ENCODE measurements at regions not wholly inside any gene's neighbourhood (a gene's known extent, or its start where the extent isn't known, plus 50 kb on each side); places are given as distances from the start of the nearest gene placed in this dataset.
"Not testable (repeated sequence)": the region's sequence is repeated elsewhere in the genome, so short reads cannot be mapped to it uniquely, and the experiment has no call there.

DNA sequence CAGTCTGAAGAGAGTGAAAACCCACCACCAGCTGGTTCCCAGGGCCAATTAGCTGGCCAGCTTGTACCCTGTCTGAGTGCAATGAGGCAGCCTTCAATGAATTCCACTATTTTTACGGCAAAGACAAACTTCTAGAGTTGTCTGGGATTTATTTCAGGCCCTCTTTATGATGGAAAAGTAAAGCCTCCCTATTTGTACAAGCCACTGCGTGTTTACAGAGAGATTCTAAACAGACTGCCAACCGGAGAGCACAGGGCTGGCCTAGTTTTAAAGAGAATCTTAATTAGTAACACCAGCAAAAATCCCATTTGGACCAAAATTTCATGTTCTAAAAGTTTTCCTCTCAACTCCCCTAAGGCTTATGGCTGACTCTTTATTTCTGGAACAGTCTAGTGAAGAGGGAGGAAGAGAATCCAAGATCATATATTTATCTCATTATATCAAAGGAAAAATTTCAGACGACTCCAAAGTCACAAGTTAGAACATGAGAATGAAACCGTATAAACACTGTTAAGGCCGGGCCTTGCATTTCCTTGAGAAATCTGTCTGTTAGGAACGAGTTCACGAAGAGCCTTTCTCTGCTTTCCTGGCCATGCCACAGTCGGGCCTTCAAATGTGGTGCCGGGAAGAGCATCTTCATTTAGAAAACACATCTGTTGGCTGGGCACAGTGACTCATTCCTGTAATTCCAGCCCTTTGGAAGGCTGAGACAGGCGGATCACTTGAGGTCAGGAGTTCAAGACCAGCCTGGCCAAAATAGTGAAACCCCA is 724.6 kb upstream of the NRP1 start:
- no peak overlapping the region for H3K27ac ChIP-seq
- no peaks in the 10 kb centered on the region for H3K9me2 ChIP-seq (ENCODE audit: insufficient read depth)
- no peak overlapping the region for H3K4me3 ChIP-seq
- H3K79me2 ChIP-seq (ENCODE audit: insufficient read depth) = no peaks in the 10 kb centered on the region
- no peaks in the 10 kb centered on the region for H3K9me3 ChIP-seq (ENCODE audit: low read depth)
- no peak overlapping the region for H3K9ac ChIP-seq
- H3K27me3 ChIP-seq (replicated peaks; ENCODE audit: insufficient read depth) = no peaks in the 10 kb centered on the region
- H3K4me1 ChIP-seq (ENCODE audit: insufficient read depth) = no peaks in the 10 kb centered on the region
- H4K20me1 ChIP-seq (ENCODE audit: insufficient read depth) = no peaks in the 10 kb centered on the region
- DNase-seq = no peak
- no peak overlapping the region for H3K4me2 ChIP-seq (ENCODE audit: unreplicated experiment)
- in situ Hi-C loops (cut with MboI) = no loop called here
- TF ChIP-seq EZH2 (IDR thresholded peaks at IDR 0.05; ENCODE audit: insufficient read depth, poor library complexity, severe bottlenecking) (no peak), EZH2phosphoT487 (IDR thresholded peaks at IDR 0.05; ENCODE audit: insufficient read depth, low read depth) (no peak)
- no peaks in the 10 kb centered on the region for H3F3A ChIP-seq (ENCODE audit: insufficient read depth)
- H3K36me3 ChIP-seq (ENCODE audit: low read depth) = no peaks in the 10 kb centered on the region
- H2AFZ ChIP-seq = no peak overlapping the region
- WGBS, 2 experiments (ENCODE audit: low coverage in 1 of 2, low lambda C conversion rate in 2 of 2, missing lambda C conversion rate in 2 of 2) = 30 to 34% methylated on average over 11 of the region's 11 CpGs

- DNase-seq; H2AFZ ChIP-seq; H3K27ac ChIP-seq; H3K79me2 ChIP-seq (ENCODE audit: insufficient read depth); H3K4me3 ChIP-seq; H3K4me1 ChIP-seq (ENCODE audit: insufficient read depth); H3K36me3 ChIP-seq (ENCODE audit: low read depth); H3K9me3 ChIP-seq (ENCODE audit: low read depth); in situ Hi-C loops (cut with MboI); H3K9me2 ChIP-seq (ENCODE audit: insufficient read depth); H3K27me3 ChIP-seq (replicated peaks; ENCODE audit: insufficient read depth); H3F3A ChIP-seq (ENCODE audit: insufficient read depth); H3K4me2 ChIP-seq (ENCODE audit: unreplicated experiment); H3K9ac ChIP-seq; H4K20me1 ChIP-seq (ENCODE audit: insufficient read depth): not testable (repeated sequence)
- WGBS, 2 experiments (ENCODE audit: low coverage in 1 of 2, low lambda C conversion rate in 2 of 2, missing lambda C conversion rate in 2 of 2) = 94 to 95% methylated on average over 12 to 30 of the region's 38 CpGs
Observed at GRCh38 chr10:34055410-34055985, 721.0 kb upstream of the NRP1 start.

DNA sequence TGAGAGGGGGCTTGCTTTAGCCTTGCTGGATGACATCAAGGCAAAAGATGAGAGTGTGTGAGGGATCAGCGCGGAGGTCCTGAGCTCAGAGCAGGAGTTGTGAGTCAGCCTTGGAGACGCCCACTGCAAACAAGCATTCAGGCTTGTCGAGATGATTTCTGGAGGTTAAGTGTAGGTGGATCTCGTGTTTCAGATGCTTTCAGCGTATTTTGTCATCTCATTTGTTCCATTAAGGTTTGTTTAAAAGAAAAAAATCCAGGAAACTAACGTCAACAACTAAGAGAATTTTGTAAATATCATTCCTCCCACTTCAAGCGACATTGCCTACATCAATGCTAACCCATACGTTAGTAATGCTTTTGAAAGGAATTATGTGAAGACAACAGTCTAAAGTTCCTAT is 715.4 kb upstream of the NRP1 start:
- TF ChIP-seq EZH2 (IDR thresholded peaks at IDR 0.05; ENCODE audit: insufficient read depth, poor library complexity, severe bottlenecking) = no peak
- TF ChIP-seq EZH2phosphoT487 (IDR thresholded peaks at IDR 0.05; ENCODE audit: insufficient read depth, low read depth) = no peak
- Histone ChIP-seq H3K4me2 (ENCODE audit: unreplicated experiment) (peak overlapping the region; percentile 34), H3K9ac (no peak overlapping the region)

GRCh38 chr10:34049469-34049868 is 715.0 kb upstream of the NRP1 start:
- Histone ChIP-seq H3K4me2 (ENCODE audit: unreplicated experiment) (peak overlapping the region; percentile 34), H2AFZ (no peak overlapping the region), H3K27ac (no peak overlapping the region), H3K79me2 (ENCODE audit: insufficient read depth) (no peaks in the 10 kb centered on the region), H3K27me3 (replicated peaks; ENCODE audit: insufficient read depth) (peaks cover 21% of the 10 kb centered on the region), H3K4me1 (ENCODE audit: insufficient read depth) (no peaks in the 10 kb centered on the region; the same call in 1 of the 2 replicates), H3K36me3 (ENCODE audit: low read depth) (no peaks in the 10 kb centered on the region), H4K20me1 (ENCODE audit: insufficient read depth) (no peaks in the 10 kb centered on the region), H3K4me3 (no peak overlapping the region), H3F3A (ENCODE audit: insufficient read depth) (0 out of 2 replicates have a peak, but pooled peaks cover 13% of the 10 kb centered on the region), H3K9ac (no peak overlapping the region), H3K9me2 (ENCODE audit: insufficient read depth) (no peaks in the 10 kb centered on the region), H3K9me3 (ENCODE audit: low read depth) (no peaks in the 10 kb centered on the region)
- DNase-seq = peak; percentile 13
- 71 to 81% methylated on average over 3 of the region's 3 CpGs for WGBS, 2 experiments (ENCODE audit: low coverage in 1 of 2, low lambda C conversion rate in 2 of 2, missing lambda C conversion rate in 2 of 2)
- no peak for TF ChIP-seq EZH2 (IDR thresholded peaks at IDR 0.05; ENCODE audit: insufficient read depth, poor library complexity, severe bottlenecking)
- TF ChIP-seq EZH2phosphoT487 (IDR thresholded peaks at IDR 0.05; ENCODE audit: insufficient read depth, low read depth) = no peak
- in situ Hi-C loops (cut with MboI) = no loop called here

More for the DNA sequence above, 715.4 kb upstream of the NRP1 start:
- in situ Hi-C loops (cut with MboI) = no loop called here
- no peaks in the 10 kb centered on the region for H3K9me2 ChIP-seq (ENCODE audit: insufficient read depth)
- no peaks in the 10 kb centered on the region for H3K9me3 ChIP-seq (ENCODE audit: low read depth)
- no peaks in the 10 kb centered on the region for H4K20me1 ChIP-seq (ENCODE audit: insufficient read depth)
- H3K27ac ChIP-seq = no peak overlapping the region
- WGBS, 2 experiments (ENCODE audit: low coverage in 1 of 2, low lambda C conversion rate in 2 of 2, missing lambda C conversion rate in 2 of 2) = 60 to 61% methylated on average over 9 of the region's 9 CpGs
- H3K79me2 ChIP-seq (ENCODE audit: insufficient read depth) = no peaks in the 10 kb centered on the region
- no peak overlapping the region for H3K4me3 ChIP-seq
- DNase-seq = peak; percentile 61
- H3K27me3 ChIP-seq (replicated peaks; ENCODE audit: insufficient read depth) = peaks cover 21% of the 10 kb centered on the region
- no peaks in the 10 kb centered on the region for H3K36me3 ChIP-seq (ENCODE audit: low read depth)
- no peak overlapping the region for H2AFZ ChIP-seq
- H3F3A ChIP-seq (ENCODE audit: insufficient read depth) = 0 out of 2 replicates have a peak, but pooled peaks cover 13% of the 10 kb centered on the region
- H3K4me1 ChIP-seq (ENCODE audit: insufficient read depth) = no peaks in the 10 kb centered on the region; the same call in 1 of the 2 replicates
